ENCODE measurements at regions not wholly inside any gene's neighbourhood (a gene's known extent, or its start where the extent isn't known, plus 50 kb on each side); places are given as distances from the start of the nearest gene placed in this dataset.
A peak's percentile ranks its signal among the peaks of the same experiment; 100 is the strongest.

DNA sequence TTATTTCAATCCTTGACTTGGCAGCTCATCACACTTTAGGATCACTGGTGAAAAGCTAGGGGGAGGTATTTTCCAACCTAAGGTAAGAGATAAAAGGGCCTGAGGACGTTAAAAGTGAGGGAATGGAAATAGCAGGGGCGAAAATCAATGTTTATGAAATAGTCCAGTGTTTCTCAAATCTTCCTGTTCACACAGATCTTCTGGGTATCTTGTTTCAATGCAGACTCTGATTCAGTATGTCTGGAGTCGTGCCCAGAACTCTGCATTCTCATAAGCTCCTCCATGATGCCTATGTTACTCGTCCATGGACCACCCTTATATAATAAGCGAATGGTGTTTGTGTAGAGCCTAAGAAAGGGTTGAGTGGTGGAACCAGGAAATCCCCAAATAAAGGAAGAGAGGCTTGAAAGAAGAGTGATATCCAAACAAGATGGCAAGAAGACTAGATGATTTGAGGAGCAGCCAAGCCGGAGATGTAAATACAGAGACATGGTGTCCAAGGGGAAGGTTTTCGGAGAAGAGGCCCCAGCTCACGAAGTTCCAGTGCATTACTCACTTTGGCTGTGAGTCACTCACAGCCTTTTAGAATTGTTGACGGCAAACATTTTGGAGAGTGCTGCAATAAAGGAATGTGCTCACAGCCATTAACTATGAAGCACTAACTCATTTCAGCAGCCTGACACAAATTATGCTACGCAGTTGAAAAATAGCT, 215.6 kb upstream of the PPARGC1A start:
- Histone ChIP-seq H3K4me3 (ENCODE audit: low read depth in 1 of 3, low read length in 3 of 3) (no peak overlapping the region), H3K27ac (ENCODE audit: low read depth in 1 of 2, low read length in 2 of 2) (no peak overlapping the region), H3K9ac (ENCODE audit: low read depth in 1 of 2, low read length in 2 of 2) (no peak overlapping the region), H3K36me3 (ENCODE audit: control insufficient read depth in 4 of 4, insufficient read depth in 3 of 4, low read depth in 1 of 4, low read length in 3 of 4) (no peaks in the 10 kb centered on the region), H3K4me1 (ENCODE audit: control insufficient read depth in 4 of 4, insufficient read depth in 4 of 4, low read length in 3 of 4) (peaks cover 2 to 24% (median 10%) of the 10 kb centered on the region in 4 donors), H3K9me3 (ENCODE audit: control insufficient read depth in 4 of 4, low read length in 3 of 4) (no peaks in the 10 kb centered on the region), H3K27me3 (ENCODE audit: control insufficient read depth in 4 of 4, insufficient read depth in 4 of 4, low read length in 3 of 4) (no peaks in the 10 kb centered on the region)
- no peak for DNase-seq (ENCODE audit: low spot score)
- peak in 1 of 2 donors; percentile 22 for TF ChIP-seq RXRA (IDR thresholded peaks at IDR 0.05)
- no peak for TF ChIP-seq NR2F2 (IDR thresholded peaks at IDR 0.05)
- TF ChIP-seq JUND (IDR thresholded peaks at IDR 0.05): peak in 1 of 2 donors; percentile 43
- no peak for TF ChIP-seq SP1 (IDR thresholded peaks at IDR 0.05)
- TF ChIP-seq RAD21 (IDR thresholded peaks at IDR 0.05): peak; percentile 64 to 67
- TF ChIP-seq FOXA2 (IDR thresholded peaks at IDR 0.05): no peak
- no peak for TF ChIP-seq GABPA (IDR thresholded peaks at IDR 0.05 in 1 of 2, conservative IDR thresholded peaks at IDR 0.05 in 1 of 2)
- TF ChIP-seq HNF4A (conservative IDR thresholded peaks at IDR 0.05): peak; percentile 17 to 40
- peak; percentile 28 for TF ChIP-seq CTCF (IDR thresholded peaks at IDR 0.05; ENCODE audit: low read depth, low read length, missing input control)
- no peak for TF ChIP-seq EGR1 (IDR thresholded peaks at IDR 0.05; ENCODE audit: low read depth in 2 of 2)
- TF ChIP-seq ZBTB33 (IDR thresholded peaks at IDR 0.05): no peak
- TF ChIP-seq YY1 (IDR thresholded peaks at IDR 0.05): peak; percentile 4
- TF ChIP-seq FOXA1 (IDR thresholded peaks at IDR 0.05): no peak
- 84% methylated on average over 10 of the region's 10 CpGs for WGBS

GRCh38 chr4:24104158-24104565, 214.3 kb upstream of the PPARGC1A start:
- WGBS: 55% methylated on average over 6 of the region's 6 CpGs
- Histone ChIP-seq H3K27me3 (ENCODE audit: control insufficient read depth in 4 of 4, insufficient read depth in 4 of 4, low read length in 3 of 4) (no peaks in the 10 kb centered on the region), H3K4me3 (ENCODE audit: low read depth in 1 of 3, low read length in 3 of 3) (no peak overlapping the region), H3K4me1 (ENCODE audit: control insufficient read depth in 4 of 4, insufficient read depth in 4 of 4, low read length in 3 of 4) (peaks cover 2 to 24% (median 10%) of the 10 kb centered on the region in 4 donors), H3K27ac (ENCODE audit: low read depth in 1 of 2, low read length in 2 of 2) (no peak overlapping the region), H3K36me3 (ENCODE audit: control insufficient read depth in 4 of 4, insufficient read depth in 3 of 4, low read depth in 1 of 4, low read length in 3 of 4) (no peaks in the 10 kb centered on the region), H3K9ac (ENCODE audit: low read depth in 1 of 2, low read length in 2 of 2) (no peak overlapping the region), H3K9me3 (ENCODE audit: control insufficient read depth in 4 of 4, low read length in 3 of 4) (no peaks in the 10 kb centered on the region)
- no peak for DNase-seq (ENCODE audit: low spot score)
- TF ChIP-seq MAX (IDR thresholded peaks at IDR 0.05) (peak; percentile 24), HNF4G (IDR thresholded peaks at IDR 0.05) (no peak), FOXA2 (IDR thresholded peaks at IDR 0.05) (peak; percentile 91), FOXA1 (IDR thresholded peaks at IDR 0.05) (peak; percentile 76), HNF4A (conservative IDR thresholded peaks at IDR 0.05) (peak; percentile 61 to 68), RXRA (IDR thresholded peaks at IDR 0.05) (peak; percentile 88 to 91), REST (IDR thresholded peaks at IDR 0.05) (peak; percentile 67), TAF1 (conservative IDR thresholded peaks at IDR 0.05) (no peak), JUND (IDR thresholded peaks at IDR 0.05) (peak; percentile 49 to 55), NR2F2 (IDR thresholded peaks at IDR 0.05) (no peak), RAD21 (IDR thresholded peaks at IDR 0.05) (peak; percentile 65 to 69), SP1 (IDR thresholded peaks at IDR 0.05) (peak; percentile 85), CTCF (IDR thresholded peaks at IDR 0.05; ENCODE audit: low read depth, low read length, missing input control) (no peak), YY1 (IDR thresholded peaks at IDR 0.05) (peak; percentile 62), GABPA (IDR thresholded peaks at IDR 0.05 in 1 of 2, conservative IDR thresholded peaks at IDR 0.05 in 1 of 2) (no peak), ZBTB33 (IDR thresholded peaks at IDR 0.05) (no peak), EGR1 (IDR thresholded peaks at IDR 0.05; ENCODE audit: low read depth in 2 of 2) (peak in 1 of 2 donors; percentile 39)
- TF ChIP-seq, protein P1, sequence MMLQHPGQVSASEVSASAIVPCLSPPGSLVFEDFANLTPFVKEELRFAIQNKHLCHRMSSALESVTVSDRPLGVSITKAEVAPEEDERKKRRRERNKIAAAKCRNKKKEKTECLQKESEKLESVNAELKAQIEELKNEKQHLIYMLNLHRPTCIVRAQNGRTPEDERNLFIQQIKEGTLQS (IDR thresholded peaks at IDR 0.05): no peak
